Activated naive CD8-positive, alpha-beta T cell treated with anti-CD3 and anti-CD28 coated beads, Interleukin-2, amount 50 U/mL, for 24 hours (primary cell): ENCODE measurements at regions not wholly inside any gene's neighbourhood (a gene's known extent, or its start where the extent isn't known, plus 50 kb on each side); places are given as distances from the start of the nearest gene placed in this dataset.
A peak's percentile ranks its signal among the peaks of the same experiment; 100 is the strongest.

ENCODE experiments used
- ATAC-seq: fragments of 150-1000 bp; cut with Tn5 transposase; one replicate; pipeline ENCODE4 v1.10.0; 2021
- DNase-seq: peaks from one replicate; pipeline ENCODE4 v3.0.0; 2021
- H3K27ac Mint-ChIP-seq: one replicate; pipeline ENCODE4 v1.8.0; 2021; ENCODE audit warnings: mild to moderate bottlenecking, mixed read lengths
- H3K27me3 Mint-ChIP-seq: one replicate; pipeline ENCODE4 v1.8.0; 2021; ENCODE audit warnings: mixed read lengths
- H3K36me3 Mint-ChIP-seq: one replicate; pipeline ENCODE4 v1.8.0; 2021; ENCODE audit warnings: low read depth, mixed read lengths
- H3K4me1 Mint-ChIP-seq: one replicate; pipeline ENCODE4 v1.8.0; 2021; ENCODE audit warnings: mixed read lengths
- H3K4me3 Mint-ChIP-seq: one replicate; pipeline ENCODE4 v1.8.0; 2021; ENCODE audit warnings: mild to moderate bottlenecking, moderate library complexity, mixed read lengths
- H3K9me3 Mint-ChIP-seq: one replicate; pipeline ENCODE4 v1.8.0; 2021; ENCODE audit warnings: mixed read lengths

GRCh38 chr4:112752061-112752460, 115.1 kb downstream of the LARP7 start:
- H3K9me3 Mint-ChIP-seq = no peaks in the 10 kb centered on the region
- no peaks in the 10 kb centered on the region for H3K36me3 Mint-ChIP-seq
- H3K27ac Mint-ChIP-seq = no peak overlapping the region
- ATAC-seq (no peak), DNase-seq (no peak)
- H3K4me3 Mint-ChIP-seq = no peak overlapping the region
- no peaks in the 10 kb centered on the region for H3K4me1 Mint-ChIP-seq
- H3K27me3 Mint-ChIP-seq = peaks cover 15% of the 10 kb centered on the region

- H3K27ac Mint-ChIP-seq = no peak overlapping the region
Measured at GRCh38 chr4:112752510-112752909, 115.6 kb downstream of the LARP7 start.

GRCh38 chr4:112753333-112753732, 116.4 kb downstream of the LARP7 start:
- ATAC-seq = no peak
- H3K9me3 Mint-ChIP-seq = no peaks in the 10 kb centered on the region

More at GRCh38 chr4:112752510-112752909, 115.6 kb downstream of the LARP7 start:
- peaks cover 13% of the 10 kb centered on the region for H3K27me3 Mint-ChIP-seq
- ATAC-seq (no peak), DNase-seq (no peak)
- H3K36me3 Mint-ChIP-seq = no peaks in the 10 kb centered on the region
- H3K4me1 Mint-ChIP-seq = no peaks in the 10 kb centered on the region
- H3K4me3 Mint-ChIP-seq = no peak overlapping the region
- no peaks in the 10 kb centered on the region for H3K9me3 Mint-ChIP-seq

GRCh38 chr4:112759313-112759712, 122.4 kb downstream of the LARP7 start:
- Mint-ChIP-seq H3K27me3 (peaks cover 5% of the 10 kb centered on the region), H3K4me1 (no peaks in the 10 kb centered on the region), H3K9me3 (no peaks in the 10 kb centered on the region), H3K27ac (no peak overlapping the region), H3K4me3 (no peak overlapping the region), H3K36me3 (no peaks in the 10 kb centered on the region)
- ATAC-seq (no peak), DNase-seq (no peak)

More at GRCh38 chr4:112753333-112753732, 116.4 kb downstream of the LARP7 start:
- H3K4me1 Mint-ChIP-seq = no peaks in the 10 kb centered on the region
- DNase-seq = no peak
- H3K36me3 Mint-ChIP-seq = no peaks in the 10 kb centered on the region
- H3K27ac Mint-ChIP-seq = no peak overlapping the region
- H3K4me3 Mint-ChIP-seq = no peak overlapping the region
- peaks cover 12% of the 10 kb centered on the region for H3K27me3 Mint-ChIP-seq

- peaks cover 3% of the 10 kb centered on the region for H3K27me3 Mint-ChIP-seq
- ATAC-seq (peak; percentile 59), DNase-seq (no peak)
- H3K4me1 Mint-ChIP-seq = no peaks in the 10 kb centered on the region
- H3K9me3 Mint-ChIP-seq = no peaks in the 10 kb centered on the region
- no peak overlapping the region for H3K27ac Mint-ChIP-seq
- no peaks in the 10 kb centered on the region for H3K36me3 Mint-ChIP-seq
- H3K4me3 Mint-ChIP-seq = no peak overlapping the region
Measured at GRCh38 chr4:112765317-112765974, 128.5 kb downstream of the LARP7 start.

GRCh38 chr4:112766422-112766821, 129.5 kb downstream of the LARP7 start:
- no peaks in the 10 kb centered on the region for H3K9me3 Mint-ChIP-seq

GRCh38 chr4:112767386-112767785, 130.4 kb downstream of the LARP7 start:
- H3K9me3 Mint-ChIP-seq = no peaks in the 10 kb centered on the region
- H3K27ac Mint-ChIP-seq = no peak overlapping the region
- DNase-seq = no peak
- H3K27me3 Mint-ChIP-seq = peaks cover 3% of the 10 kb centered on the region
- H3K4me3 Mint-ChIP-seq = no peak overlapping the region
- no peak for ATAC-seq
- H3K4me1 Mint-ChIP-seq = no peaks in the 10 kb centered on the region
- no peaks in the 10 kb centered on the region for H3K36me3 Mint-ChIP-seq

More at GRCh38 chr4:112766422-112766821, 129.5 kb downstream of the LARP7 start:
- ATAC-seq (no peak), DNase-seq (peak; percentile 8)
- H3K4me1 Mint-ChIP-seq = no peaks in the 10 kb centered on the region
- no peak overlapping the region for H3K4me3 Mint-ChIP-seq
- no peaks in the 10 kb centered on the region for H3K36me3 Mint-ChIP-seq
- H3K27ac Mint-ChIP-seq = no peak overlapping the region
- peaks cover 3% of the 10 kb centered on the region for H3K27me3 Mint-ChIP-seq

- Mint-ChIP-seq H3K4me1 (no peaks in the 10 kb centered on the region), H3K9me3 (no peaks in the 10 kb centered on the region), H3K36me3 (no peaks in the 10 kb centered on the region), H3K27ac (no peak overlapping the region), H3K27me3 (no peaks in the 10 kb centered on the region), H3K4me3 (no peak overlapping the region)
- DNase-seq = no peak
- no peak for ATAC-seq
Measured at GRCh38 chr4:112770114-112770513, 133.2 kb downstream of the LARP7 start.

- DNase-seq (no peak), ATAC-seq (no peak)
- H3K4me3 Mint-ChIP-seq = no peak overlapping the region
- H3K9me3 Mint-ChIP-seq = no peaks in the 10 kb centered on the region
- H3K27me3 Mint-ChIP-seq = no peaks in the 10 kb centered on the region
- no peaks in the 10 kb centered on the region for H3K4me1 Mint-ChIP-seq
- H3K36me3 Mint-ChIP-seq = no peaks in the 10 kb centered on the region
- H3K27ac Mint-ChIP-seq = no peak overlapping the region
Measured at GRCh38 chr4:112775801-112776200, 138.9 kb downstream of the LARP7 start.

- no peak overlapping the region for H3K4me3 Mint-ChIP-seq
- ATAC-seq (no peak), DNase-seq (no peak)
- H3K27ac Mint-ChIP-seq = no peak overlapping the region
- H3K27me3 Mint-ChIP-seq = no peaks in the 10 kb centered on the region
- H3K4me1 Mint-ChIP-seq = no peaks in the 10 kb centered on the region
- no peaks in the 10 kb centered on the region for H3K9me3 Mint-ChIP-seq
- no peaks in the 10 kb centered on the region for H3K36me3 Mint-ChIP-seq
Measured at GRCh38 chr4:112776535-112776934, 139.6 kb downstream of the LARP7 start.

- Mint-ChIP-seq H3K27me3 (no peaks in the 10 kb centered on the region), H3K9me3 (no peaks in the 10 kb centered on the region), H3K36me3 (no peaks in the 10 kb centered on the region), H3K4me3 (no peak overlapping the region), H3K27ac (no peak overlapping the region), H3K4me1 (no peaks in the 10 kb centered on the region)
- DNase-seq (no peak), ATAC-seq (no peak)
Measured at GRCh38 chr4:112778520-112778919, 141.6 kb downstream of the LARP7 start.

GRCh38 chr4:112793033-112793432, 156.1 kb downstream of the LARP7 start:
- H3K9me3 Mint-ChIP-seq = no peaks in the 10 kb centered on the region
- H3K27ac Mint-ChIP-seq = no peak overlapping the region
- H3K4me1 Mint-ChIP-seq = no peaks in the 10 kb centered on the region
- H3K36me3 Mint-ChIP-seq = no peaks in the 10 kb centered on the region
- no peak for DNase-seq
- no peak overlapping the region for H3K4me3 Mint-ChIP-seq
- ATAC-seq = no peak
- peaks cover 1% of the 10 kb centered on the region for H3K27me3 Mint-ChIP-seq

GRCh38 chr4:112800001-112800400, 163.1 kb downstream of the LARP7 start:
- no peak for ATAC-seq
- Mint-ChIP-seq H3K9me3 (no peaks in the 10 kb centered on the region), H3K27me3 (peaks cover 6% of the 10 kb centered on the region), H3K4me1 (no peaks in the 10 kb centered on the region), H3K4me3 (no peak overlapping the region), H3K27ac (no peak overlapping the region), H3K36me3 (no peaks in the 10 kb centered on the region)
- no peak for DNase-seq

- H3K27ac Mint-ChIP-seq = no peak overlapping the region
Measured at GRCh38 chr4:112801341-112801740, 164.4 kb downstream of the LARP7 start.

GRCh38 chr4:112802780-112803179, 165.8 kb downstream of the LARP7 start:
- Mint-ChIP-seq H3K4me3 (no peak overlapping the region), H3K27ac (no peak overlapping the region), H3K27me3 (peaks cover 8% of the 10 kb centered on the region), H3K4me1 (no peaks in the 10 kb centered on the region), H3K9me3 (no peaks in the 10 kb centered on the region), H3K36me3 (no peaks in the 10 kb centered on the region)
- DNase-seq (no peak), ATAC-seq (no peak)

More at GRCh38 chr4:112801341-112801740, 164.4 kb downstream of the LARP7 start:
- no peak for DNase-seq
- Mint-ChIP-seq H3K4me1 (no peaks in the 10 kb centered on the region), H3K27me3 (peaks cover 8% of the 10 kb centered on the region), H3K36me3 (no peaks in the 10 kb centered on the region), H3K4me3 (no peak overlapping the region), H3K9me3 (no peaks in the 10 kb centered on the region)
- ATAC-seq = no peak

- DNase-seq (no peak), ATAC-seq (no peak)
- H3K4me1 Mint-ChIP-seq = no peaks in the 10 kb centered on the region
- H3K27me3 Mint-ChIP-seq = peaks cover 5% of the 10 kb centered on the region
- no peak overlapping the region for H3K27ac Mint-ChIP-seq
- no peaks in the 10 kb centered on the region for H3K36me3 Mint-ChIP-seq
- H3K4me3 Mint-ChIP-seq = no peak overlapping the region
- H3K9me3 Mint-ChIP-seq = no peaks in the 10 kb centered on the region
Measured at GRCh38 chr4:112807083-112807482, 170.1 kb downstream of the LARP7 start.
